ENCODE measurements at regions not wholly inside any gene's neighbourhood (a gene's known extent, or its start where the extent isn't known, plus 50 kb on each side); places are given as distances from the start of the nearest gene placed in this dataset.

- FAIRE-seq, result no peak
- no peak overlapping the region for H3K4me3 ChIP-seq
- H3K4me1 ChIP-seq, result peaks cover 2% of the 10 kb centered on the region; the same call in 2 of the 3 replicates
- no peak overlapping the region for H3K27ac ChIP-seq
- ChIA-PET POLR2A (no interaction called here), CTCF (no interaction called here)
- TF ChIP-seq FOSB (CRISPR knock-in tag; IDR thresholded peaks at IDR 0.05), result no peak
- TF ChIP-seq MYC (IDR thresholded peaks at IDR 0.05; ENCODE audit: borderline replicate concordance, low read length), result no peak
- no peak for TF ChIP-seq RAD21 (conservative IDR thresholded peaks at IDR 0.05 in 1 of 2, IDR thresholded peaks at IDR 0.05 in 1 of 2)
- no peak for TF ChIP-seq RFX5 (IDR thresholded peaks at IDR 0.05)
- no peak for TF ChIP-seq PHF8 (IDR thresholded peaks at IDR 0.05; ENCODE audit: borderline replicate concordance, low read depth)
- TF ChIP-seq MAFK (IDR thresholded peaks at IDR 0.05; ENCODE audit: partially characterized antibody), result no peak
- TF ChIP-seq CHD2 (IDR thresholded peaks at IDR 0.05; ENCODE audit: low read length, partially characterized antibody), result no peak
- TF ChIP-seq NPAS2 (CRISPR knock-in tag; IDR thresholded peaks at IDR 0.05; ENCODE audit: borderline replicate concordance), result no peak
- no peak for TF ChIP-seq ELK1 (IDR thresholded peaks at IDR 0.05; ENCODE audit: low read depth, low read length)
- TF ChIP-seq HDAC2 (IDR thresholded peaks at IDR 0.05), result no peak
- TF ChIP-seq ESRRA (IDR thresholded peaks at IDR 0.05; ENCODE audit: borderline replicate concordance, low read length), result no peak
- no peak for TF ChIP-seq KDM1A (IDR thresholded peaks at IDR 0.05; ENCODE audit: low read depth)
- no peak for TF ChIP-seq ZFP36 (IDR thresholded peaks at IDR 0.05; ENCODE audit: borderline replicate concordance, partially characterized antibody)
- TF ChIP-seq PBX3 (IDR thresholded peaks at IDR 0.05), result no peak
- no peak for TF ChIP-seq TP53 (CRISPR knock-in tag; IDR thresholded peaks at IDR 0.05)
- DNase-seq (ENCODE audit: low read depth in 1 of 2, low spot score in 1 of 2), result no peak
- no peak overlapping the region for H3K4me2 ChIP-seq
- no peaks in the 10 kb centered on the region for H3K9me3 ChIP-seq
- 15% methylated on average over 2 of the region's 2 CpGs for WGBS (ENCODE audit: missing lambda C conversion rate)
- ATAC-seq, result no peak
Measured at GRCh38 chr3:81841540-81841939, 80.1 kb upstream of the GBE1 start.

- 83% methylated on average over 4 of the region's 4 CpGs for WGBS (ENCODE audit: missing lambda C conversion rate)
- CTCF ChIA-PET, result no interaction called here
Measured at GRCh38 chr3:81839504-81840094, 78.2 kb upstream of the GBE1 start.

GRCh38 chr3:81838457-81838856 lies 77.0 kb upstream of the GBE1 start:
- ChIA-PET CTCF (no interaction called here), POLR2A (no interaction called here)
- TF ChIP-seq HEYL (CRISPR knock-in tag; IDR thresholded peaks at IDR 0.05), result no peak
- TF ChIP-seq JUNB (IDR thresholded peaks at IDR 0.05), result no peak
- no peak for TF ChIP-seq HMGXB4 (CRISPR knock-in tag; IDR thresholded peaks at IDR 0.05; ENCODE audit: borderline replicate concordance)
- no peak for TF ChIP-seq KDM1A (IDR thresholded peaks at IDR 0.05; ENCODE audit: low read depth)
- H3K9me3 ChIP-seq, result no peaks in the 10 kb centered on the region
- no peak overlapping the region for H3K4me2 ChIP-seq
- no peak overlapping the region for H3K4me3 ChIP-seq
- peaks cover 2% of the 10 kb centered on the region; the same call in 2 of the 3 replicates for H3K4me1 ChIP-seq
- H3K27ac ChIP-seq, result no peak overlapping the region
- no peak for FAIRE-seq
- no peak for ATAC-seq
- DNase-seq (ENCODE audit: low read depth in 1 of 2, low spot score in 1 of 2), result no peak
- 54% methylated on average over 1 of the region's 1 CpG for WGBS (ENCODE audit: missing lambda C conversion rate)

More at GRCh38 chr3:81839504-81840094, 78.2 kb upstream of the GBE1 start:
- FAIRE-seq, result no peak
- Histone ChIP-seq H3K4me1 (peaks cover 2% of the 10 kb centered on the region; the same call in 2 of the 3 replicates), H3K9me3 (no peaks in the 10 kb centered on the region), H3K4me3 (no peak overlapping the region), H3K4me2 (no peak overlapping the region), H3K27ac (no peak overlapping the region)
- no peak for DNase-seq (ENCODE audit: low read depth in 1 of 2, low spot score in 1 of 2)
- TF ChIP-seq ATOH8 (CRISPR knock-in tag; IDR thresholded peaks at IDR 0.05; ENCODE audit: low read depth) (no peak), FOSB (CRISPR knock-in tag; IDR thresholded peaks at IDR 0.05) (no peak)
- POLR2A ChIA-PET, result no interaction called here
- no peak for ATAC-seq
